ENCODE measurements at regions not wholly inside any gene's neighbourhood (a gene's known extent, or its start where the extent isn't known, plus 50 kb on each side); places are given as distances from the start of the nearest gene placed in this dataset.

DNA sequence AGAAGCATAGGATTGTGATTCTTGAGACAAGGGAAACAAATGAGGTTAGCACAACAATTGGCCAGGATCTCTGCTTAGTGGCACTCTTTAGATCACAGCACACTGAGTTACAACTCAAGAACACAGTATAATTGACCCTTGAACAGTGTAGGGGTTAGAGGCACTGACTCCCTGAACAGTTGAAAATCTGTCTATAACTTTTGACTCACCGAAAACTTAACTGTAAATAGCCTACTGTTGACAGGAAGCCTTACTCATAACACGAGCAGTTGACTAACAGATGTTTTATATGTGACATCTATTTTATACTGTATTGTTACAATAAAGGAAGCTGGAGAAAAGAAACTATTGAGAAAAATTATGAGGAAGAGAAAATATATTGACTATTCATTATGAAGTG, 296.1 kb downstream of the RERGL start:
- no peak overlapping the region for H2BK120ac ChIP-seq (replicated peaks; ENCODE audit: low read depth, low read length)
- DNase-seq (ENCODE audit: low read depth in 1 of 2, low spot score in 2 of 2) (no peak), FAIRE-seq (no peak)
- no peak overlapping the region for H3K4me2 ChIP-seq (ENCODE audit: insufficient read depth in 1 of 2, low read depth in 2 of 2, low read length in 2 of 2)
- H3K18ac ChIP-seq (ENCODE audit: extremely low read depth, low read length) = no peak overlapping the region
- TF ChIP-seq, protein P1, sequence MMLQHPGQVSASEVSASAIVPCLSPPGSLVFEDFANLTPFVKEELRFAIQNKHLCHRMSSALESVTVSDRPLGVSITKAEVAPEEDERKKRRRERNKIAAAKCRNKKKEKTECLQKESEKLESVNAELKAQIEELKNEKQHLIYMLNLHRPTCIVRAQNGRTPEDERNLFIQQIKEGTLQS (IDR thresholded peaks at IDR 0.05; ENCODE audit: insufficient read depth, low read depth, low read length) = no peak
- TF ChIP-seq POLR2A (IDR thresholded peaks at IDR 0.05; ENCODE audit: control extremely low read depth in 1 of 2, low read depth in 2 of 2, low read length in 2 of 2) (no peak), RFX5 (IDR thresholded peaks at IDR 0.05; ENCODE audit: borderline replicate concordance, low read depth, low read length) (no peak), SIN3A (conservative IDR thresholded peaks at IDR 0.05 in 1 of 2, IDR thresholded peaks at IDR 0.05 in 1 of 2; ENCODE audit: low read depth in 1 of 2, low read length in 2 of 2) (no peak), EP300 (IDR thresholded peaks at IDR 0.05; ENCODE audit: borderline replicate concordance in 1 of 2, low read depth in 2 of 2, low read length in 2 of 2) (no peak), RBBP5 (IDR thresholded peaks at IDR 0.05; ENCODE audit: borderline replicate concordance, low read depth, low read length) (no peak), KDM4A (IDR thresholded peaks at IDR 0.05; ENCODE audit: low read depth, low read length, severe bottlenecking) (no peak), POU5F1 (IDR thresholded peaks at IDR 0.05; ENCODE audit: low read depth, low read length) (no peak), JUND (IDR thresholded peaks at IDR 0.05; ENCODE audit: low read length) (no peak), BRCA1 (IDR thresholded peaks at IDR 0.05; ENCODE audit: low read depth, low read length) (no peak), SIRT6 (IDR thresholded peaks at IDR 0.05; ENCODE audit: low read length) (no peak), YY1 (IDR thresholded peaks at IDR 0.05; ENCODE audit: low read depth, low read length) (no peak), SP2 (IDR thresholded peaks at IDR 0.05; ENCODE audit: low read length) (no peak), CHD2 (IDR thresholded peaks at IDR 0.05; ENCODE audit: low read length) (no peak)
- no peak overlapping the region for H2BK12ac ChIP-seq (ENCODE audit: low read depth, low read length)
- no peak overlapping the region for H4K8ac ChIP-seq (ENCODE audit: extremely low read depth, insufficient read depth, low read length)
- H4K5ac ChIP-seq (ENCODE audit: insufficient read length, low read depth, low read length) = no peak overlapping the region
- no peaks in the 10 kb centered on the region for H4K20me1 ChIP-seq (replicated peaks in 1 of 2; ENCODE audit: control insufficient read depth in 1 of 2, insufficient read depth in 2 of 2, low read length in 2 of 2)
- H3K23ac ChIP-seq (ENCODE audit: insufficient read length) = no peak overlapping the region
- H2BK20ac ChIP-seq (ENCODE audit: low read length) = no peak overlapping the region
- H3K56ac ChIP-seq (replicated peaks; ENCODE audit: insufficient read length, low read depth, low read length) = no peak overlapping the region
- ChIA-PET POLR2A (ENCODE audit: partially characterized antibody) (no interaction called here), CTCF (ENCODE audit: partially characterized antibody) (no interaction called here)
- H3K23me2 ChIP-seq (ENCODE audit: low read depth, low read length) = no peaks in the 10 kb centered on the region
- no peak overlapping the region for H3K9ac ChIP-seq (replicated peaks in 1 of 4; ENCODE audit: extremely low read depth in 1 of 4, low read depth in 3 of 4, low read length in 3 of 4)
- H3K4ac ChIP-seq (replicated peaks; ENCODE audit: insufficient read length, low read depth, low read length) = no peak overlapping the region
- no peak overlapping the region for H2BK5ac ChIP-seq (ENCODE audit: low read depth, low read length)
- 84% methylated on average over 2 of the region's 2 CpGs; no CpG with 5 or more reads in 1 of the 2 experiments for WGBS, 2 experiments (ENCODE audit: extremely low coverage in 1 of 2, insufficient coverage in 1 of 2, insufficient read length in 1 of 2, insufficient replicate concordance in 2 of 2, low coverage in 1 of 2, low lambda C conversion rate in 2 of 2, missing lambda C conversion rate in 1 of 2)
- H3K27ac ChIP-seq (ENCODE audit: low read depth, low read length) = no peak overlapping the region
- H3K4me1 ChIP-seq (replicated peaks in 1 of 4; ENCODE audit: control insufficient read depth in 3 of 4, insufficient read depth in 4 of 4, low read length in 3 of 4) = no peaks in the 10 kb centered on the region
- no peaks in the 10 kb centered on the region for H3K79me1 ChIP-seq (ENCODE audit: low read depth, low read length)
- no peaks in the 10 kb centered on the region for H3K9me3 ChIP-seq (ENCODE audit: insufficient read depth in 2 of 2, low read depth in 1 of 2, low read length in 1 of 2)
- H2AK5ac ChIP-seq (ENCODE audit: low read depth, low read length) = no peak overlapping the region
- no peaks in the 10 kb centered on the region for H3K79me2 ChIP-seq (ENCODE audit: control insufficient read depth in 1 of 2, insufficient read depth in 2 of 2, low read length in 2 of 2)
- no peaks in the 10 kb centered on the region for H3K36me3 ChIP-seq (ENCODE audit: control insufficient read depth in 2 of 4, insufficient read depth in 4 of 4, low read length in 3 of 4)
- no peak overlapping the region for H4K91ac ChIP-seq (replicated peaks; ENCODE audit: insufficient read length, low read length)
- 0 out of 2 replicates have a peak overlapping the region, but pooled peaks have one; percentile 40 for H2AFZ ChIP-seq (ENCODE audit: low read length)
- no peak overlapping the region for H2BK15ac ChIP-seq (ENCODE audit: low read length)
- no peaks in the 10 kb centered on the region for H3K27me3 ChIP-seq (replicated peaks in 1 of 4; ENCODE audit: control insufficient read depth in 3 of 4, extremely low read depth in 1 of 4, insufficient read depth in 3 of 4, low read length in 3 of 4)
- no peak overlapping the region for H3K4me3 ChIP-seq (ENCODE audit: extremely low read depth in 1 of 4, insufficient read depth in 2 of 4, low read depth in 3 of 4, low read length in 4 of 4)
- no peak overlapping the region for H3K14ac ChIP-seq (ENCODE audit: insufficient read length)

Measured in H1 (cell line).